ENCODE measurements at regions not wholly inside any gene's neighbourhood (a gene's known extent, or its start where the extent isn't known, plus 50 kb on each side); places are given as distances from the start of the nearest gene placed in this dataset.

- no peaks in the 10 kb centered on the region for H3K79me2 ChIP-seq (ENCODE audit: insufficient read depth, low read depth, low read length)
- BruUV-seq (replicated peaks): no TSS peak
- H3K9me3 ChIP-seq (ENCODE audit: low read length): no peaks in the 10 kb centered on the region
- ChIA-PET POLR2A (no interaction called here), CTCF (ENCODE audit: unreplicated experiment) (no interaction called here)
- intact Hi-C loops (cut with micrococcal nuclease; ENCODE audit: unreplicated experiment): no loop called here
- no peaks in the 10 kb centered on the region for H4K20me1 ChIP-seq (ENCODE audit: insufficient read depth, low read length)
- DNase-seq (ENCODE audit: low spot score): no peak
- no peaks in the 10 kb centered on the region for H3K4me1 ChIP-seq (ENCODE audit: insufficient read depth, low read length, poor library complexity, severe bottlenecking)
- TF ChIP-seq, protein P1, sequence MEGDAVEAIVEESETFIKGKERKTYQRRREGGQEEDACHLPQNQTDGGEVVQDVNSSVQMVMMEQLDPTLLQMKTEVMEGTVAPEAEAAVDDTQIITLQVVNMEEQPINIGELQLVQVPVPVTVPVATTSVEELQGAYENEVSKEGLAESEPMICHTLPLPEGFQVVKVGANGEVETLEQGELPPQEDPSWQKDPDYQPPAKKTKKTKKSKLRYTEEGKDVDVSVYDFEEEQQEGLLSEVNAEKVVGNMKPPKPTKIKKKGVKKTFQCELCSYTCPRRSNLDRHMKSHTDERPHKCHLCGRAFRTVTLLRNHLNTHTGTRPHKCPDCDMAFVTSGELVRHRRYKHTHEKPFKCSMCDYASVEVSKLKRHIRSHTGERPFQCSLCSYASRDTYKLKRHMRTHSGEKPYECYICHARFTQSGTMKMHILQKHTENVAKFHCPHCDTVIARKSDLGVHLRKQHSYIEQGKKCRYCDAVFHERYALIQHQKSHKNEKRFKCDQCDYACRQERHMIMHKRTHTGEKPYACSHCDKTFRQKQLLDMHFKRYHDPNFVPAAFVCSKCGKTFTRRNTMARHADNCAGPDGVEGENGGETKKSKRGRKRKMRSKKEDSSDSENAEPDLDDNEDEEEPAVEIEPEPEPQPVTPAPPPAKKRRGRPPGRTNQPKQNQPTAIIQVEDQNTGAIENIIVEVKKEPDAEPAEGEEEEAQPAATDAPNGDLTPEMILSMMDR (conservative IDR thresholded peaks at IDR 0.05; ENCODE audit: low read length): no peak
- TF ChIP-seq EZH2phosphoT487 (IDR thresholded peaks at IDR 0.05; ENCODE audit: borderline replicate concordance, low read depth, low read length): no peak
- H2AFZ ChIP-seq (ENCODE audit: low read length): no peak overlapping the region
- no peak overlapping the region for H3K27ac ChIP-seq (ENCODE audit: low read depth, low read length, poor library complexity, severe bottlenecking)
- no peak overlapping the region for H3K4me2 ChIP-seq (ENCODE audit: low read length)
- no peaks in the 10 kb centered on the region for H3K36me3 ChIP-seq (ENCODE audit: insufficient read depth, low read length)
- H3K9me2 ChIP-seq (ENCODE audit: insufficient read depth, low read length): no peaks in the 10 kb centered on the region
- H3K4me3 ChIP-seq (ENCODE audit: low read depth, low read length, poor library complexity, severe bottlenecking): no peak overlapping the region
These were observed 133.5 kb upstream of the DAP start for GRCh38 chr5:10894445-10895054.

DNA sequence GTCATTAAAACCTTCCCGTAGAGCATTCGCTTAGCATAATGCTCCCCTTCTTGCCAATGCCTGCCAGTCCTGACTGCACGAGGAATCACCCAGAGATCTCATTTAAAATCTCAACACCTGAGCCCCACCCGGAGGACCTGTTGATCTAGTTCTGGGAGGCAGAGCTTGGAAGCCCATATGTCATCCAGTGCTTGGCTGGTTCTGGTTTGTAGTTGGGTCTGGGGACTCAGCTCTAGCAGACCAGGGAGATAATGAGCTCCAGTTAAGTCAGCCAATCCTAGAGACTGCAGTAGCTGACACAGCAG, 131.8 kb upstream of the DAP start:
- no peak for DNase-seq (ENCODE audit: low spot score)

More for the DNA sequence above, 131.8 kb upstream of the DAP start:
- Histone ChIP-seq H3K9me3 (ENCODE audit: low read length) (no peaks in the 10 kb centered on the region), H3K9me2 (ENCODE audit: insufficient read depth, low read length) (no peaks in the 10 kb centered on the region), H3K27ac (ENCODE audit: low read depth, low read length, poor library complexity, severe bottlenecking) (no peak overlapping the region), H2AFZ (ENCODE audit: low read length) (no peak overlapping the region), H3K4me3 (ENCODE audit: low read depth, low read length, poor library complexity, severe bottlenecking) (no peak overlapping the region), H3K4me1 (ENCODE audit: insufficient read depth, low read length, poor library complexity, severe bottlenecking) (no peaks in the 10 kb centered on the region), H4K20me1 (ENCODE audit: insufficient read depth, low read length) (no peaks in the 10 kb centered on the region), H3K4me2 (ENCODE audit: low read length) (no peak overlapping the region), H3K36me3 (ENCODE audit: insufficient read depth, low read length) (no peaks in the 10 kb centered on the region), H3K79me2 (ENCODE audit: insufficient read depth, low read depth, low read length) (no peaks in the 10 kb centered on the region)
- ChIA-PET POLR2A (no interaction called here), CTCF (ENCODE audit: unreplicated experiment) (no interaction called here)
- BruUV-seq (replicated peaks): no TSS peak
- intact Hi-C loops (cut with micrococcal nuclease; ENCODE audit: unreplicated experiment): no loop called here
- TF ChIP-seq, protein P1 (conservative IDR thresholded peaks at IDR 0.05; ENCODE audit: low read length): no peak
- no peak for TF ChIP-seq EZH2phosphoT487 (IDR thresholded peaks at IDR 0.05; ENCODE audit: borderline replicate concordance, low read depth, low read length)
